HEK293 (cell line): ENCODE measurements at regions not wholly inside any gene's neighbourhood (a gene's known extent, or its start where the extent isn't known, plus 50 kb on each side); places are given as distances from the start of the nearest gene placed in this dataset.
A peak's percentile ranks its signal among the peaks of the same experiment; 100 is the strongest.

Source experiments
- CTCF ChIA-PET: fragments of 350-600 bp; formaldehyde crosslinking; extraction: SDS; loops from one replicate; lab custom pipeline; 2021; ENCODE audit warnings: antibody characterized with exemption; lab: Yijun Ruan, JAX
- POLR2A ChIA-PET: fragments of 300-600 bp; formaldehyde crosslinking; extraction: SDS; loops from one replicate; lab custom pipeline; 2020; ENCODE audit warnings: antibody characterized with exemption, inconsistent platforms; lab: Yijun Ruan, JAX
- H3K27ac ChIP-seq: fragments of 200-500 bp; sonication (Bioruptor generic); 2 replicates; pipeline ENCODE4 v1.5.1; 2014; ENCODE audit warnings: low read depth, low read length, control low read depth, inconsistent platforms; ENCODE audit errors: extremely low read depth
- H3K36me3 ChIP-seq, 2 experiments: fragments of 200-500 bp in 1 of 2; sonication (Bioruptor generic) in 1 of 2; 1 replicate in 1 of 2; 2 replicates in 1 of 2; pipeline ENCODE4 v1.5.1; 2014 to 2017; ENCODE audit warnings: inconsistent platforms in 2 of 2, low read length in 2 of 2; ENCODE audit not compliant: control insufficient read depth in 2 of 2, insufficient read depth in 1 of 2
- H3K4me1 ChIP-seq: fragments of 200-500 bp; sonication (Bioruptor generic); 2 replicates; pipeline ENCODE4 v1.5.1; 2014; ENCODE audit warnings: mild to moderate bottlenecking, low read length, inconsistent platforms; ENCODE audit not compliant: control insufficient read depth, insufficient read depth
- H3K4me3 ChIP-seq: 2 replicates; pipeline ENCODE4 v1.5.1; 2011; ENCODE audit warnings: low read depth, mild to moderate bottlenecking, control low read depth, low read length, moderate library complexity
- H3K9me3 ChIP-seq: fragments of 200-500 bp; sonication (Bioruptor generic); 2 replicates; pipeline ENCODE4 v1.5.1; 2014; ENCODE audit warnings: low read depth, low read length, inconsistent platforms; ENCODE audit not compliant: control insufficient read depth, insufficient read depth
- ATF2 ChIP-seq: fragments of 450-650 bp; formaldehyde crosslinking; IDR thresholded peaks from 2 replicates; pipeline ENCODE4 v1.5.1; 2016; ENCODE audit warnings: missing biosample characterization, missing genetic modification characterization, low read depth
- CTCF ChIP-seq: fragments of 450-650 bp; formaldehyde crosslinking; IDR thresholded peaks from 2 replicates; pipeline ENCODE4 v1.5.1; 2016; ENCODE audit warnings: missing biosample characterization, missing genetic modification characterization
- FEZF1 ChIP-seq: fragments of 450-650 bp; formaldehyde crosslinking; IDR thresholded peaks from 2 replicates; pipeline ENCODE4 v1.5.1; 2016; ENCODE audit warnings: missing biosample characterization, missing genetic modification characterization
- GLIS1 ChIP-seq: fragments of 450-650 bp; formaldehyde crosslinking; IDR thresholded peaks from 2 replicates; pipeline ENCODE4 v1.5.1; 2016; ENCODE audit warnings: missing biosample characterization, missing genetic modification characterization
- IKZF3 ChIP-seq: fragments of 450-650 bp; IDR thresholded peaks from 2 replicates; pipeline ENCODE4 v1.5.0; 2018; ENCODE audit warnings: missing biosample characterization, mild to moderate bottlenecking, missing genetic modification characterization, moderate library complexity
- SETDB1 ChIP-seq: IDR thresholded peaks from one replicate; pipeline ENCODE4 v1.6.1; 2017; ENCODE audit warnings: mild to moderate bottlenecking, low read length, moderate library complexity, mixed read lengths; ENCODE audit not compliant: insufficient read length
- SP7 ChIP-seq: fragments of 450-650 bp; formaldehyde crosslinking; IDR thresholded peaks from 2 replicates; pipeline ENCODE4 v1.5.1; 2016; ENCODE audit warnings: missing biosample characterization, missing genetic modification characterization
- ZBTB11 ChIP-seq: fragments of 450-650 bp; formaldehyde crosslinking; conservative IDR thresholded peaks from 2 replicates; pipeline ENCODE4 v1.5.1; 2016; ENCODE audit warnings: low read depth, missing biosample characterization, missing genetic modification characterization
- ZBTB8A ChIP-seq: fragments of 450-650 bp; formaldehyde crosslinking; IDR thresholded peaks from 2 replicates; pipeline ENCODE4 v1.5.1; 2016; ENCODE audit warnings: missing biosample characterization, missing genetic modification characterization
- ZNF114 ChIP-seq: fragments of 450-650 bp; formaldehyde crosslinking; IDR thresholded peaks from 2 replicates; pipeline ENCODE4 v1.5.0; 2017; ENCODE audit warnings: missing biosample characterization, missing genetic modification characterization
- ZNF132 ChIP-seq: fragments of 450-650 bp; formaldehyde crosslinking; IDR thresholded peaks from 2 replicates; pipeline ENCODE4 v1.5.1; 2017; ENCODE audit warnings: missing biosample characterization, missing genetic modification characterization, borderline replicate concordance
- ZNF148 ChIP-seq: fragments of 450-650 bp; formaldehyde crosslinking; IDR thresholded peaks from 2 replicates; pipeline ENCODE4 v1.5.0; 2017; ENCODE audit warnings: missing biosample characterization, missing genetic modification characterization, borderline replicate concordance
- ZNF174 ChIP-seq: fragments of 450-650 bp; formaldehyde crosslinking; IDR thresholded peaks from 2 replicates; pipeline ENCODE4 v1.5.0; 2017; ENCODE audit warnings: missing biosample characterization, mild to moderate bottlenecking, missing genetic modification characterization
- ZNF221 ChIP-seq: fragments of 450-650 bp; formaldehyde crosslinking; IDR thresholded peaks from 2 replicates; pipeline ENCODE4 v1.5.1; 2017; ENCODE audit warnings: missing biosample characterization, missing genetic modification characterization, borderline replicate concordance
- ZNF311 ChIP-seq: fragments of 450-650 bp; formaldehyde crosslinking; IDR thresholded peaks from 2 replicates; pipeline ENCODE4 v1.5.1; 2017; ENCODE audit warnings: missing biosample characterization, missing genetic modification characterization, borderline replicate concordance
- ZNF391 ChIP-seq: fragments of 450-650 bp; formaldehyde crosslinking; IDR thresholded peaks from 2 replicates; pipeline ENCODE4 v1.5.1; 2016; ENCODE audit warnings: low read depth, missing biosample characterization, missing genetic modification characterization, borderline replicate concordance
- ZNF404 ChIP-seq: fragments of 450-650 bp; formaldehyde crosslinking; IDR thresholded peaks from 2 replicates; pipeline ENCODE4 v1.5.1; 2017; ENCODE audit warnings: missing biosample characterization, missing genetic modification characterization
- ZNF423 ChIP-seq: fragments of 450-650 bp; formaldehyde crosslinking; IDR thresholded peaks from 2 replicates; pipeline ENCODE4 v1.5.1; 2016; ENCODE audit warnings: missing biosample characterization, missing genetic modification characterization
- ZNF426 ChIP-seq: fragments of 450-650 bp; formaldehyde crosslinking; IDR thresholded peaks from 2 replicates; pipeline ENCODE4 v1.5.1; 2017; ENCODE audit warnings: missing biosample characterization, missing genetic modification characterization, mild to moderate bottlenecking, inconsistent platforms, moderate library complexity
- ZNF530 ChIP-seq: fragments of 450-650 bp; formaldehyde crosslinking; IDR thresholded peaks from 2 replicates; pipeline ENCODE4 v1.5.1; 2016; ENCODE audit warnings: low read depth, missing biosample characterization, missing genetic modification characterization
- ZNF558 ChIP-seq: fragments of 450-650 bp; formaldehyde crosslinking; IDR thresholded peaks from 2 replicates; pipeline ENCODE4 v1.5.1; 2016; ENCODE audit warnings: missing biosample characterization, missing genetic modification characterization
- ZNF580 ChIP-seq: fragments of 450-650 bp; formaldehyde crosslinking; IDR thresholded peaks from 2 replicates; pipeline ENCODE4 v1.5.1; 2016; ENCODE audit warnings: missing biosample characterization, missing genetic modification characterization
- ZNF658 ChIP-seq: fragments of 450-650 bp; formaldehyde crosslinking; IDR thresholded peaks from 2 replicates; pipeline ENCODE4; 2016; ENCODE audit warnings: missing biosample characterization, missing genetic modification characterization
- ZNF660 ChIP-seq: fragments of 450-650 bp; IDR thresholded peaks from 2 replicates; pipeline ENCODE4 v1.5.1; 2018; ENCODE audit warnings: missing biosample characterization, mild to moderate bottlenecking, missing genetic modification characterization
- ZNF677 ChIP-seq: fragments of 450-650 bp; IDR thresholded peaks from 2 replicates; pipeline ENCODE4 v1.5.0; 2018; ENCODE audit warnings: missing biosample characterization, mild to moderate bottlenecking, missing genetic modification characterization, moderate library complexity
- ZNF701 ChIP-seq: fragments of 450-650 bp; formaldehyde crosslinking; IDR thresholded peaks from 2 replicates; pipeline ENCODE4 v1.5.1; 2016; ENCODE audit warnings: missing biosample characterization, missing genetic modification characterization
- ZNF777 ChIP-seq: fragments of 450-650 bp; formaldehyde crosslinking; IDR thresholded peaks from 2 replicates; pipeline ENCODE4 v1.5.1; 2017; ENCODE audit warnings: missing biosample characterization, missing genetic modification characterization, borderline replicate concordance
- ZSCAN4 ChIP-seq: fragments of 450-650 bp; formaldehyde crosslinking; IDR thresholded peaks from 2 replicates; pipeline ENCODE4 v1.5.1; 2017; ENCODE audit warnings: missing biosample characterization, missing genetic modification characterization

GRCh38 chr3:17972476-17972875 is 230.0 kb upstream of the TBC1D5 start (continued):
- TF ChIP-seq CTCF (tag by site-specific recombination) (no peak), ATF2 (no peak), SETDB1 (no peak), ZNF660 (tag by site-specific recombination) (no peak), ZNF658 (tag by site-specific recombination) (no peak), ZNF404 (tag by site-specific recombination) (no peak), FEZF1 (tag by site-specific recombination) (no peak)

- Histone ChIP-seq H3K4me1 (peaks cover 10% of the 10 kb centered on the region), H3K27ac (no peak overlapping the region), H3K36me3 (no peaks in the 10 kb centered on the region), H3K9me3 (no peaks in the 10 kb centered on the region), H3K4me3 (no peak overlapping the region)
- CTCF ChIA-PET, result interaction anchor here (0.6 kb wide), 2 partner anchors 90 to 571 kb away, joined by 3 read pairs; no protein-coding TSS in a partner anchor
- POLR2A ChIA-PET, result no interaction called here
- TF ChIP-seq ZNF777 (tag by site-specific recombination), result no peak
- TF ChIP-seq ZNF558 (tag by site-specific recombination), result no peak
- TF ChIP-seq ZNF530, result no peak
- TF ChIP-seq ZBTB8A (tag by site-specific recombination), result no peak
- TF ChIP-seq ZNF391 (tag by site-specific recombination), result no peak
- no peak for TF ChIP-seq ZNF423 (tag by site-specific recombination)
- TF ChIP-seq ZNF132 (tag by site-specific recombination), result no peak
- peak; percentile 82; the same call in 1 of the 2 replicates for TF ChIP-seq ZNF311
- TF ChIP-seq SP7 (tag by site-specific recombination), result no peak
- TF ChIP-seq ZNF677 (tag by site-specific recombination), result no peak
- TF ChIP-seq IKZF3, result no peak
- TF ChIP-seq ZNF580 (tag by site-specific recombination), result peak; percentile 64; the same call in 1 of the 2 replicates
- no peak for TF ChIP-seq ZBTB11 (tag by site-specific recombination)
- TF ChIP-seq ZSCAN4 (tag by site-specific recombination), result peak; percentile 95
- no peak for TF ChIP-seq ZNF426
- TF ChIP-seq ZNF221 (tag by site-specific recombination), result no peak
- no peak for TF ChIP-seq ZNF701 (tag by site-specific recombination)
- no peak for TF ChIP-seq ZNF174 (tag by site-specific recombination)
- no peak for TF ChIP-seq ZNF148
- 0 out of 2 replicates have a peak, but pooled peaks have one; percentile 78 for TF ChIP-seq ZNF114
- no peak for TF ChIP-seq GLIS1 (tag by site-specific recombination)
Measured at GRCh38 chr3:17972030-17972429, 229.6 kb upstream of the TBC1D5 start.
